ENCODE measurements at regions not wholly inside any gene's neighbourhood (a gene's known extent, or its start where the extent isn't known, plus 50 kb on each side); places are given as distances from the start of the nearest gene placed in this dataset.
"Not testable (repeated sequence)": the region's sequence is repeated elsewhere in the genome, so short reads cannot be mapped to it uniquely, and the experiment has no call there.

- in situ Hi-C loops (cut with HindIII; ENCODE audit: low pct_ligation_motif_present, low pct_unique_long_range_greater_than_20kb, low sequenced_read_pairs) = no loop called here
- DNase-seq = no peak
Observed at GRCh38 chr6:50958148-50958697, 139.6 kb downstream of the TFAP2B start.

DNA sequence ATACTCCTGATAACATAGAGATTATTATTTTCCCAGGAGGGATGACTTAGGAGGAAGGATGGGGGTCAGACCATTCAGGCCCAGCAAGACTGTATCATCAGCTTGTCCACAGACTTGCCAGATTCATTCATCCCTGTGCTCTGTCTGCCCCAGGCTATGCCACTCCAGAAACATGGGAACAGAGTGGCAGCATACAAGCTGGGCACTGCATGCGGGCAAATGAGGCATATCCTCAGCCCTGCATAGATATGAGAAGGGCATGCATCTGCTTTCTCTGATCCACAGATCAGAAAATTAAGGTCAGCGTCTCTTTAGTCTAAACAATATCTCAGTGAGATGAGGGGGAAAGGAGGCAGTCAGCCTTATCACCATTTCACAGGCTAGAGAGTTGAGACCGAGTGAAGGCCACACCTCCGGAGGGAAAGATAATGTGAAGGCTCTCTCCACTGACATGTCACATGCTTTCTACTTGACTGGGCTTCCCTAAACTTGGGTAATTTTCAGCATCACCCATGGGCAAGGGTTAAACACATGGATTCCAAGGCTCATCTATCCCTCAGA lies 140.5 kb downstream of the TFAP2B start:
- in situ Hi-C loops (cut with HindIII; ENCODE audit: low pct_ligation_motif_present, low pct_unique_long_range_greater_than_20kb, low sequenced_read_pairs) = no loop called here

GRCh38 chr6:50961611-50962010 lies 142.9 kb downstream of the TFAP2B start:
- no peak for DNase-seq
- in situ Hi-C loops (cut with HindIII; ENCODE audit: low pct_ligation_motif_present, low pct_unique_long_range_greater_than_20kb, low sequenced_read_pairs) = no loop called here

More for the DNA sequence above, 140.5 kb downstream of the TFAP2B start:
- DNase-seq = no peak

GRCh38 chr6:50962213-50962759 lies 143.6 kb downstream of the TFAP2B start:
- DNase-seq = no peak
- in situ Hi-C loops (cut with HindIII; ENCODE audit: low pct_ligation_motif_present, low pct_unique_long_range_greater_than_20kb, low sequenced_read_pairs) = no loop called here

DNA sequence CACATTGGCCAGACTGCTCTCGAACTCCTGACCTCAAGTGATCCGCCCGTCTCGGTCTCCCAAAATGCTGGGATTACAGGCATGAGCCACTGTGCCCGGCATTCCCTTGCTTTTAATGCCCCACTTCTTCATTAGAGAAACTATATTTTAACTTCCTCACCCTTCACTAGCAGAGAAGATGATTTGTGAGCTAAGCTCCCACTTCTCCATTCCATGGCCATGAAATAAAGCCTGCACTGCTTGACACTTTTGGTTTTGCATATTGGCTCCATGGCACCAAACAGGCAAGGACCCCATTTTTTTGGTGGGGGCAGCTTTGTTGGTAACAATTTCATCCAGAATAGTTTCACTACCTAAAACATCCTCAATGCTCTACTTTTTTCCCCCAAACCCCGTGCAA lies 145.3 kb downstream of the TFAP2B start:
- DNase-seq = no peak
- in situ Hi-C loops (cut with HindIII; ENCODE audit: low pct_ligation_motif_present, low pct_unique_long_range_greater_than_20kb, low sequenced_read_pairs) = no loop called here

DNA sequence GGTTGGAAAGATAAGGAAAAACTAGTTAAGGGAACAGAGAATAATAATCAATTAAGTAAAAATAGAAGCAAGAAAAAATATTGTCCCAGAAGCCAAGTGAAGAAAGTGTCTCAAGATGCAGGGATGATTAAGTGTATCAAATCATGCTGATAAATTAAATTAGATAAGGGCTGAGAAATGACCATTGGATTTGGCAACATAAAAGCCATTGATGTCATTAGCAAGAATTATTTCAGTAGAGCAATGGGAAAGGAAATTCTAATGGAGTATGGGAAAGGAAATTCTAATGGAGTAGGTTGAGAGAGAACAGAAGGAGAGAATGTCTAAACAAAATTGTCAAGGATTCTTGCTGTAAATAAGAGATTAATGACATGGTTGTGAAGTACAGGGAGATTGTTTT lies 146.8 kb downstream of the TFAP2B start:
- no peak for DNase-seq
- in situ Hi-C loops (cut with HindIII; ENCODE audit: low pct_ligation_motif_present, low pct_unique_long_range_greater_than_20kb, low sequenced_read_pairs) = no loop called here

GRCh38 chr6:50966532-50966931 lies 147.9 kb downstream of the TFAP2B start:
- no peak for DNase-seq
- in situ Hi-C loops (cut with HindIII; ENCODE audit: low pct_ligation_motif_present, low pct_unique_long_range_greater_than_20kb, low sequenced_read_pairs) = no loop called here

DNA sequence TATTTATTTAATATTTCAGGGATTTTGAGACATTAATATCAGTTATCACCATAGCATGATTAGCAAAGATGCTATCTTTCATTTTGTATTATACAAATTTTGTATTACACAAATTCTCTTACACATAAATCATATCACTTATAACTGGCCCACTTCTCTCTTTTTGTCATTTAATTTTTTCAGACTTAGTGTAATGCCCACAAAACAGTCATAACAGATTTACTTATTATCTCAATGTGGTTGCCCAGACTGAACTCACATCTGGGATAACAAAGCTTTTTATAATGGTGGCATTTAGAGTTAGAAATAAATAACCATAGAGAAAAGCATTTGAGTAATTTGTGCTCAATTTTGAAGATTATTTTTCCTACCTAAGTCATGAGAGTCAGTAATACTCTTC lies 148.3 kb downstream of the TFAP2B start:
- no peak for DNase-seq
- in situ Hi-C loops (cut with HindIII; ENCODE audit: low pct_ligation_motif_present, low pct_unique_long_range_greater_than_20kb, low sequenced_read_pairs) = no loop called here

GRCh38 chr6:50968246-50968645 lies 149.6 kb downstream of the TFAP2B start:
- in situ Hi-C loops (cut with HindIII; ENCODE audit: low pct_ligation_motif_present, low pct_unique_long_range_greater_than_20kb, low sequenced_read_pairs); DNase-seq: not testable (repeated sequence)

DNA sequence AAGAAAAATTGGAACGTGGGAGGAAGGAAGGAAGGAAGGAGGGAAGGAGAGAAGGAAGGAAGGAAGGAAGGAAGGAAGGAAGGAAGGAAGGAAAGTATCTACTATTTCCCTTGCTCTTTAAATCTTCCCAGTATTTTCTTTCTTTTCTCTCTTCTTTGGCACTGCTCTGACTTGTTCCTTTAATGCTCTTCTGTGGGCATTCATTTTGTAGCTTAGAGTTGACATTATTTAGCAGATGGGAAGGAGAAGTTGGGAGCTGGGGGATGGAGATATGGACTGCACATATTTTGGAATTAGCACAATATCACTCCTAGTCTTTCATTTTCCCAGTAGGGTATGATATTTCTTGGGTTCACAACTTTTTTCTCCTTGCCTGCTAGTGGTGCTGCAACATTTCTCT lies 152.2 kb downstream of the TFAP2B start:
- in situ Hi-C loops (cut with HindIII; ENCODE audit: low pct_ligation_motif_present, low pct_unique_long_range_greater_than_20kb, low sequenced_read_pairs) = no loop called here
- no peak for DNase-seq

- DNase-seq = no peak
- in situ Hi-C loops (cut with HindIII; ENCODE audit: low pct_ligation_motif_present, low pct_unique_long_range_greater_than_20kb, low sequenced_read_pairs) = no loop called here
Observed at GRCh38 chr6:50973464-50973863, 154.8 kb downstream of the TFAP2B start.

- in situ Hi-C loops (cut with HindIII; ENCODE audit: low pct_ligation_motif_present, low pct_unique_long_range_greater_than_20kb, low sequenced_read_pairs) = no loop called here
- DNase-seq = no peak
Observed at GRCh38 chr6:50974319-50974718, 155.6 kb downstream of the TFAP2B start.

- in situ Hi-C loops (cut with HindIII; ENCODE audit: low pct_ligation_motif_present, low pct_unique_long_range_greater_than_20kb, low sequenced_read_pairs) = no loop called here
Observed at GRCh38 chr6:50975216-50975615, 156.5 kb downstream of the TFAP2B start.

GRCh38 chr6:50976907-50977306 lies 158.2 kb downstream of the TFAP2B start:
- in situ Hi-C loops (cut with HindIII; ENCODE audit: low pct_ligation_motif_present, low pct_unique_long_range_greater_than_20kb, low sequenced_read_pairs) = no loop called here
- DNase-seq = no peak

More at GRCh38 chr6:50975216-50975615, 156.5 kb downstream of the TFAP2B start:
- no peak for DNase-seq

DNA sequence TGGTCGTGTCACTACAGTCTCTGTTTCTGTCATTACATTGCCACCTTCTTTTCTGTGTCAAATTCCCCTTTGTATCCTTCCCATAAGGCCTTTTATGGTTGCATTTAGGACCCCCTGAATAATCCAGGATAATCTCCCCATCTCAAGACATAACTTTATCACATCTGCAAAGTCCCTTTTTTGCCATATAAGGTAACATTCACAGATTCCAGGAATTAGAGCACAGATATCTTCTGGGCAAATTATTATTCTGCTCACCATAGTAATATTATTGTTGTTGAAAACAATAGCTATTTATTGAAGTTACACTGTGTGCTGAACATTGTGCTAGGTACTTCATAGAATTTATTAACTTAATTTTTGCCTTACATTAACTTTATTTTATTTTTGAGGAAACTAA lies 159.1 kb downstream of the TFAP2B start:
- DNase-seq = no peak
- in situ Hi-C loops (cut with HindIII; ENCODE audit: low pct_ligation_motif_present, low pct_unique_long_range_greater_than_20kb, low sequenced_read_pairs) = no loop called here

- in situ Hi-C loops (cut with HindIII; ENCODE audit: low pct_ligation_motif_present, low pct_unique_long_range_greater_than_20kb, low sequenced_read_pairs) = no loop called here
Observed at GRCh38 chr6:50978380-50979170, 159.9 kb downstream of the TFAP2B start.

GRCh38 chr6:50979171-50979525 lies 160.5 kb downstream of the TFAP2B start:
- in situ Hi-C loops (cut with HindIII; ENCODE audit: low pct_ligation_motif_present, low pct_unique_long_range_greater_than_20kb, low sequenced_read_pairs) = no loop called here
- DNase-seq = no peak

More at GRCh38 chr6:50978380-50979170, 159.9 kb downstream of the TFAP2B start:
- no peak for DNase-seq

DNA sequence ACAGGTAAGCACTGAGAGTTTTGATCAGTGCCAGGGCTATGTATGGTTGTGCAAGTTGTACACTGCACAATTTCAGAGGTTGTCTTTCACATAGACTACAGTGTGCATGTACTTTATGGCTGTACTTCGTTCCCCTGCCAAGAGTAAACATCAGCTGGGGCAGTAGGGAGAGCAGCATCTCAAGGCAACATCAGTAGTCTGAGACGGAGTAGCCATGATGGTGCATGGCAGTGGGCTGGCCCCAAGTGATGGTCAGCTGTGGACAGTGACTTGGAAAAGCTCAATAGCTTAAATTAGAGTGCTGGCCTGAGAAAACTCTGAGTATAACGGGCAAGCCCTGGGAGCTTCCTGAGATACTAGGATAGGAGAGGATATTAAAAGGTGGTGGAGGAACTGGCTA lies 165.5 kb downstream of the TFAP2B start:
- in situ Hi-C loops (cut with HindIII; ENCODE audit: low pct_ligation_motif_present, low pct_unique_long_range_greater_than_20kb, low sequenced_read_pairs) = no loop called here
- DNase-seq = no peak

- in situ Hi-C loops (cut with HindIII; ENCODE audit: low pct_ligation_motif_present, low pct_unique_long_range_greater_than_20kb, low sequenced_read_pairs) = no loop called here
- no peak for DNase-seq
Observed at GRCh38 chr6:50986319-50986718, 167.6 kb downstream of the TFAP2B start.

DNA sequence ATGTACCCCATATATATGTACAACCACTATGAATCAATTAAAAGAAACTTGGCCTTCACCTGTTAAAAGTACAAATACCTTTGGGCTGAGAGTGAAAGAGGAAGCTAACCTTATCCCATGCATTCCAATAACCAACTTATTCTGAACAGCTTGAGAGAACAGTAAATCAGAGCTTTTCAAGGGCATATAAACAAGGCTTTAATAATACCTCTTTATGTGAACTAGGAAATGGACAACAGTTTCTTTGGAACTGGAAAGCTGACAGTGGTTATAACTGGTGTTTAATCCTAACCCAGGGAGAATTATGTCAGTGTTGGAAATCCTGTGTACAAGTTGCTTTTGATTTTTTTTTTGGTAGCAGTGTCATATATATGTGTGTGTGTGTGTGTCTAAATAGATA lies 170.5 kb downstream of the TFAP2B start:
- in situ Hi-C loops (cut with HindIII; ENCODE audit: low pct_ligation_motif_present, low pct_unique_long_range_greater_than_20kb, low sequenced_read_pairs) = no loop called here

More for the DNA sequence above, 170.5 kb downstream of the TFAP2B start:
- DNase-seq = no peak

All from ACHN (cell line).